GM23248 (cell line): ENCODE measurements at regions not wholly inside any gene's neighbourhood (a gene's known extent, or its start where the extent isn't known, plus 50 kb on each side); places are given as distances from the start of the nearest gene placed in this dataset.

ENCODE experiments used
- DNase-seq: peaks from one replicate; pipeline ENCODE4 v3.0.0-alpha.2; 2015
- H2AFZ ChIP-seq: fragments of 200-600 bp; sonication (generic); 2 replicates; pipeline ENCODE4 v1.6.1; 2016; ENCODE audit warnings: antibody characterized with exemption
- H3F3A ChIP-seq: fragments of 200-600 bp; sonication (generic); 2 replicates; pipeline ENCODE4 v1.6.1; 2016; ENCODE audit warnings: mild to moderate bottlenecking, antibody characterized with exemption, mixed run types; ENCODE audit not compliant: insufficient read depth
- H3K27ac ChIP-seq: fragments of 200-600 bp; sonication (generic); 2 replicates; pipeline ENCODE4 v1.5.1; 2016; ENCODE audit warnings: mild to moderate bottlenecking
- H3K27me3 ChIP-seq: fragments of 200-600 bp; sonication (generic); replicated peaks from 2 replicates; pipeline ENCODE4 v1.6.1; 2016; ENCODE audit warnings: mild to moderate bottlenecking; ENCODE audit not compliant: insufficient read depth
- H3K36me3 ChIP-seq: fragments of 200-600 bp; sonication (generic); 2 replicates; pipeline ENCODE4 v1.6.1; 2016; ENCODE audit warnings: low read depth, mild to moderate bottlenecking
- H3K4me1 ChIP-seq: fragments of 200-600 bp; sonication (generic); 2 replicates; pipeline ENCODE4 v1.6.1; 2016; ENCODE audit warnings: mild to moderate bottlenecking; ENCODE audit not compliant: insufficient read depth
- H3K4me2 ChIP-seq: fragments of 200-600 bp; sonication (generic); one replicate; pipeline ENCODE4 v1.6.1; 2016; ENCODE audit warnings: mild to moderate bottlenecking; ENCODE audit not compliant: unreplicated experiment
- H3K4me3 ChIP-seq: fragments of 200-600 bp; sonication (generic); 2 replicates; pipeline ENCODE4 v1.5.1; 2016; ENCODE audit warnings: mild to moderate bottlenecking
- H3K79me2 ChIP-seq: fragments of 200-600 bp; sonication (generic); 2 replicates; pipeline ENCODE4 v1.6.1; 2016; ENCODE audit warnings: mild to moderate bottlenecking; ENCODE audit not compliant: insufficient read depth
- H3K9ac ChIP-seq: fragments of 200-600 bp; sonication (generic); 2 replicates; pipeline ENCODE4 v1.6.1; 2016; ENCODE audit warnings: mild to moderate bottlenecking
- H3K9me2 ChIP-seq: fragments of 200-600 bp; sonication (generic); 2 replicates; pipeline ENCODE4 v1.6.1; 2016; ENCODE audit warnings: mixed run types, mild to moderate bottlenecking, moderate library complexity; ENCODE audit not compliant: insufficient read depth
- H3K9me3 ChIP-seq: fragments of 200-600 bp; sonication (generic); one replicate; pipeline ENCODE4 v1.6.1; 2017; ENCODE audit warnings: low read depth
- H4K20me1 ChIP-seq: fragments of 200-600 bp; sonication (generic); 2 replicates; pipeline ENCODE4 v1.6.0; 2016; ENCODE audit not compliant: insufficient read depth
- EZH2 ChIP-seq: fragments of 200-600 bp; sonication (generic); IDR thresholded peaks from 2 replicates; pipeline ENCODE4 v1.6.1; 2018; ENCODE audit warnings: antibody characterized with exemption, mild to moderate bottlenecking; ENCODE audit not compliant: insufficient read depth, poor library complexity, severe bottlenecking
- EZH2phosphoT487 ChIP-seq: fragments of 200-600 bp; sonication (generic); IDR thresholded peaks from 2 replicates; pipeline ENCODE4 v1.6.1; 2018; ENCODE audit warnings: antibody characterized with exemption, moderate library complexity, mild to moderate bottlenecking, low read depth; ENCODE audit not compliant: insufficient read depth
- WGBS, 2 experiments: methylation state at CpG; one replicate each; pipeline ENCODE4 v1.1.6; 2015 to 2017; ENCODE audit warnings: low lambda C conversion rate in 2 of 2, low coverage in 1 of 2; ENCODE audit errors: missing lambda C conversion rate in 2 of 2; 5-methylcytosine and 5-hydroxymethylcytosine counted together
- in situ Hi-C: fragments of 300-500 bp; cut with MboI; formaldehyde crosslinking; loops from 2 replicates; pipeline ENCODE4 v1.15.0; 2020

GRCh38 chr9:100639854-100640253, 62.0 kb downstream of the CAVIN4 start:
- no peak overlapping the region for H3K27ac ChIP-seq
- in situ Hi-C loops: no loop called here
- 18 to 29% methylated on average over 1 of the region's 1 CpG for WGBS, 2 experiments
- no peaks in the 10 kb centered on the region for H3K9me3 ChIP-seq
- no peaks in the 10 kb centered on the region for H3K36me3 ChIP-seq
- DNase-seq: no peak
- no peak overlapping the region for H3K9ac ChIP-seq
- H3F3A ChIP-seq: no peaks in the 10 kb centered on the region
- no peak overlapping the region for H2AFZ ChIP-seq
- H3K4me1 ChIP-seq: no peaks in the 10 kb centered on the region
- no peak overlapping the region for H3K4me3 ChIP-seq
- no peaks in the 10 kb centered on the region for H3K27me3 ChIP-seq
- no peaks in the 10 kb centered on the region for H3K9me2 ChIP-seq
- TF ChIP-seq EZH2phosphoT487 (no peak), EZH2 (no peak)
- H3K4me2 ChIP-seq: no peak overlapping the region
- H3K79me2 ChIP-seq: no peaks in the 10 kb centered on the region
- H4K20me1 ChIP-seq: no peaks in the 10 kb centered on the region

DNA sequence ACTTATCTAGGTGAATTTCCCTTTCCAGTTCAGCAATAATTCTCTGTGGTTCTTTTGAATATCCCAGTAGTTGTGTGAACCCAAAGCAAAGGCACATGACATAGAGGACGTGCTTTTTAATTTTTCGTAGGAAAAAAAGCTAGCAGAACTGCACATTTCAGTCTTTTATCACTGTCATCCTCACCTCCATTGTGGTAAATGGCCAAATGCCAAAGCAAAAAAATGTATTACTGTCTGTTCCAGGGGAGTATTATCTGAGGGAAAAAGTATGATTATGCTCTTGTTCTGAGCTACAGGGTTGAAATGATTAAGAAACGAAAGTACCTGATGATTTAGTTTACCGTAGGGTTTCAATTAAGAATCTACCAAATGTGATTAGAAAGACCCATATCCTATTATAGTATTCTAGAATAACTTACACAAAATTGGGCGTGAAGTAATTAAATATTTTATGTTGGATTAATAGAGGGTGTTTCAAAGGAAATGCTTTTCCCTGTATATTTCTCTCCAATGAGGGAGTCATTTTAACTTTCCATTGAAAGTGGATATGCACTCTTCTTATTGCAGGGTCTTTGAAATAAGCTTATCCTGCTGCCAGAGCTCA, 62.7 kb downstream of the CAVIN4 start:
- Histone ChIP-seq H3K9me3 (no peaks in the 10 kb centered on the region), H3K27me3 (no peaks in the 10 kb centered on the region), H2AFZ (no peak overlapping the region), H4K20me1 (no peaks in the 10 kb centered on the region), H3K4me2 (no peak overlapping the region), H3K4me3 (no peak overlapping the region), H3K9ac (no peak overlapping the region), H3K4me1 (no peaks in the 10 kb centered on the region), H3K36me3 (no peaks in the 10 kb centered on the region), H3F3A (no peaks in the 10 kb centered on the region), H3K27ac (no peak overlapping the region), H3K79me2 (no peaks in the 10 kb centered on the region), H3K9me2 (no peaks in the 10 kb centered on the region)
- no peak for DNase-seq
- in situ Hi-C loops: no loop called here
- 45 to 52% methylated on average over 5 of the region's 5 CpGs for WGBS, 2 experiments
- TF ChIP-seq EZH2phosphoT487 (no peak), EZH2 (no peak)

DNA sequence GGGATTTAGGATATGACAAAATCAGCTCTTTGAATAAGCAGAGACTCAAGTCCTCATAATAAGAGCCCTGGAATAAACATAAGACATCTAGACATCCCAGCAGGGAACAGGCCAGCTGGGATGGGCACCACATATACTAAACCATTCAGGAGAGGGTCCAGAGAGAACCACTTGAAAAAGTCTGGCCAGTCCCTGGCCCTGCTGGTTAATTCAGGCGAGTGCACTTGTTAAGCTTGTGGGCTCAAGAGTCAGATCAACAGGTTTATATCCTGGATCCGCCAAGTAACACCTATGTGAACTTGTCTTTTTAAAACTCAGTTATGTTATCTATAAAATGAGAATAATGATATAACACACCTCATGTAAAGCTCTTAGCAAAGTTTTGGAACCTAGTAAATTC, 63.3 kb downstream of the CAVIN4 start:
- DNase-seq: no peak
- H2AFZ ChIP-seq: no peak overlapping the region
- H4K20me1 ChIP-seq: no peaks in the 10 kb centered on the region
- H3K4me1 ChIP-seq: no peaks in the 10 kb centered on the region
- no peak overlapping the region for H3K27ac ChIP-seq
- H3K27me3 ChIP-seq: no peaks in the 10 kb centered on the region
- H3K9me3 ChIP-seq: no peaks in the 10 kb centered on the region
- H3K9ac ChIP-seq: no peak overlapping the region
- in situ Hi-C loops: no loop called here
- no peak overlapping the region for H3K4me2 ChIP-seq
- TF ChIP-seq EZH2: no peak
- TF ChIP-seq EZH2phosphoT487: no peak
- 31 to 34% methylated on average over 2 of the region's 2 CpGs for WGBS, 2 experiments
- H3F3A ChIP-seq: no peaks in the 10 kb centered on the region
- H3K36me3 ChIP-seq: no peaks in the 10 kb centered on the region
- H3K79me2 ChIP-seq: no peaks in the 10 kb centered on the region
- H3K9me2 ChIP-seq: no peaks in the 10 kb centered on the region
- no peak overlapping the region for H3K4me3 ChIP-seq

DNA sequence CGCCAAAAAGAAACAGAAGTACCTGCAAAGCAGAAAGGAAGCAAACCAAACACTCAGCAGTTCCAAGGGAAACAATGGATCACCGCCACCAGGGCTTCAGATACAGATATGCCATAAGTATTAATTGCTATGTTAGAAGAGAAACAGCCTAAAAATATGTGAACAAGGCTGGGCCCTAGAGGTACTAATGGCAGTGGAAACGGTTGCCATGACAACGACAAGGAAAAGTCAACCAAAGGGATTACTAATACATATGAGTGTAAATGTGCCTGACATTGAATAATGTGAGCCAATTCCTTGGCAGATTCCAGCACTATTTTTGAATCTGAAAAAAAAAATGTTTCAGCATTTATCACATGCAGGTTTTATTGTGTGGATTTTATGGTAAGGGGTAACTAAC, 75.0 kb downstream of the CAVIN4 start:
- Histone ChIP-seq H4K20me1 (no peaks in the 10 kb centered on the region), H2AFZ (no peak overlapping the region), H3K4me3 (no peak overlapping the region), H3K27ac (no peak overlapping the region), H3F3A (no peaks in the 10 kb centered on the region), H3K9ac (no peak overlapping the region), H3K4me1 (no peaks in the 10 kb centered on the region), H3K27me3 (no peaks in the 10 kb centered on the region), H3K9me2 (no peaks in the 10 kb centered on the region), H3K36me3 (no peaks in the 10 kb centered on the region), H3K9me3 (no peaks in the 10 kb centered on the region), H3K4me2 (no peak overlapping the region), H3K79me2 (no peaks in the 10 kb centered on the region)
- DNase-seq: peak; percentile 7
- no peak for TF ChIP-seq EZH2phosphoT487
- no peak for TF ChIP-seq EZH2
- 43% methylated on average over 4 of the region's 4 CpGs for WGBS, 2 experiments
- in situ Hi-C loops: no loop called here
